SH-SY5Y (cell line): ENCODE measurements at regions not wholly inside any gene's neighbourhood (a gene's known extent, or its start where the extent isn't known, plus 50 kb on each side); places are given as distances from the start of the nearest gene placed in this dataset.

ENCODE experiments used
- GATA2 ChIP-seq: IDR thresholded peaks from 2 replicates; pipeline ENCODE4 v1.6.1; 2011; ENCODE audit warnings: mild to moderate bottlenecking, low read depth, low read length
- GATA3 ChIP-seq: IDR thresholded peaks from 2 replicates; pipeline ENCODE4 v1.6.1; 2011; ENCODE audit warnings: low read depth, mild to moderate bottlenecking, low read length, moderate library complexity

GRCh38 chr3:34377961-34378360, 579.5 kb downstream of the PDCD6IP start:
- no peak for TF ChIP-seq GATA3
- TF ChIP-seq GATA2: no peak
